Muscle of leg (tissue), 3 donors: ENCODE measurements at regions not wholly inside any gene's neighbourhood (a gene's known extent, or its start where the extent isn't known, plus 50 kb on each side); places are given as distances from the start of the nearest gene placed in this dataset.

Experiments
- DNase-seq: peaks from one replicate; pipeline ENCODE4 v3.0.0; 2013
- H3K27ac ChIP-seq: one replicate; pipeline ENCODE4 v1.5.1; 2013; ENCODE audit warnings: mild to moderate bottlenecking, low read length, control low read depth
- H3K27me3 ChIP-seq: one replicate; pipeline ENCODE4 v1.6.1; 2013; ENCODE audit warnings: low read length; ENCODE audit not compliant: control insufficient read depth, insufficient read depth
- H3K36me3 ChIP-seq: one replicate; pipeline ENCODE4 v1.6.1; 2013; ENCODE audit warnings: low read length; ENCODE audit not compliant: control insufficient read depth, insufficient read depth
- H3K4me1 ChIP-seq: one replicate; pipeline ENCODE4 v1.6.1; 2013; ENCODE audit warnings: low read length; ENCODE audit not compliant: control insufficient read depth, insufficient read depth
- H3K4me3 ChIP-seq: one replicate; pipeline ENCODE4 v1.5.1; 2013; ENCODE audit warnings: low read length, control low read depth
- H3K9me3 ChIP-seq: replicated peaks from 2 replicates; pipeline ENCODE4 v1.6.1; 2013; ENCODE audit warnings: low read depth, low read length; ENCODE audit not compliant: control insufficient read depth
- WGBS: methylation state at CpG from one replicate; pipeline ENCODE4 v1.1.5; 2013; ENCODE audit warnings: missing lambda C conversion rate; ENCODE audit not compliant: insufficient coverage; 5-methylcytosine and 5-hydroxymethylcytosine counted together

GRCh38 chr22:48306785-48307510 is 1520.7 kb downstream of the BRD1 start:
- Histone ChIP-seq H3K4me1 (no peaks in the 10 kb centered on the region), H3K36me3 (no peaks in the 10 kb centered on the region), H3K4me3 (no peak overlapping the region), H3K27ac (no peak overlapping the region), H3K27me3 (peaks cover 2% of the 10 kb centered on the region), H3K9me3 (peaks cover 2% of the 10 kb centered on the region)
- DNase-seq, result no peak
- WGBS, result 78% methylated on average over 18 of the region's 19 CpGs

DNA sequence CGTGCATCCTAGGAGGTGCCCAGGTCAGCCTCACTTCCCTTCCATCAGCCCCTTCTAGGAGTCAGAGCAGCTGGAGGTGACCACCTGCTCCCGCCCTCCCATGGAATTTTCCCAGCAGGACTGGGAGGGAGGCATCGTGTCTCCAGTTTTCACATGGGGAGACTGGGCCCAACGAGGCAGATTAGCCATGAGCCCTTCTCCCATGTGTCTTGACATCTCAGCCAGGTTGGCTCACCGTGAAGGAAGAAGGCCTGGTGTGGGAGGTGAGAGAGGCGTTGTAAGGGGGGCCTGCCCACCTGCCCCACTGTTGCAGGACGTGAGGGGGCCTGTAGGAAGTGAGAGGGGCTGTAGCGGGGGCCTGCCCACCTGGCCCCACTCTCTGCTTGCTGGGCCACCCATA is 1521.4 kb downstream of the BRD1 start:
- Histone ChIP-seq H3K27ac (no peak overlapping the region), H3K36me3 (no peaks in the 10 kb centered on the region), H3K4me3 (no peak overlapping the region), H3K4me1 (no peaks in the 10 kb centered on the region), H3K9me3 (peaks cover 2% of the 10 kb centered on the region), H3K27me3 (peaks cover 2% of the 10 kb centered on the region)
- no peak for DNase-seq
- 61% methylated on average over 4 of the region's 8 CpGs for WGBS

GRCh38 chr22:48305726-48306235 is 1521.9 kb downstream of the BRD1 start:
- Histone ChIP-seq H3K4me3 (no peak overlapping the region), H3K27ac (no peak overlapping the region), H3K9me3 (peaks cover under 1% of the 10 kb centered on the region), H3K36me3 (no peaks in the 10 kb centered on the region), H3K27me3 (peaks cover 2% of the 10 kb centered on the region), H3K4me1 (no peaks in the 10 kb centered on the region)
- DNase-seq, result no peak
- 81% methylated on average over 9 of the region's 14 CpGs for WGBS

GRCh38 chr22:48303369-48303725 is 1524.3 kb downstream of the BRD1 start:
- Histone ChIP-seq H3K4me3 (no peak overlapping the region), H3K36me3 (no peaks in the 10 kb centered on the region), H3K27me3 (no peaks in the 10 kb centered on the region), H3K4me1 (no peaks in the 10 kb centered on the region), H3K9me3 (no peaks in the 10 kb centered on the region), H3K27ac (no peak overlapping the region)
- no CpG with 5 or more reads among the region's 5 CpGs for whole genome bisulfite sequencing
- no peak for DNase-seq

DNA sequence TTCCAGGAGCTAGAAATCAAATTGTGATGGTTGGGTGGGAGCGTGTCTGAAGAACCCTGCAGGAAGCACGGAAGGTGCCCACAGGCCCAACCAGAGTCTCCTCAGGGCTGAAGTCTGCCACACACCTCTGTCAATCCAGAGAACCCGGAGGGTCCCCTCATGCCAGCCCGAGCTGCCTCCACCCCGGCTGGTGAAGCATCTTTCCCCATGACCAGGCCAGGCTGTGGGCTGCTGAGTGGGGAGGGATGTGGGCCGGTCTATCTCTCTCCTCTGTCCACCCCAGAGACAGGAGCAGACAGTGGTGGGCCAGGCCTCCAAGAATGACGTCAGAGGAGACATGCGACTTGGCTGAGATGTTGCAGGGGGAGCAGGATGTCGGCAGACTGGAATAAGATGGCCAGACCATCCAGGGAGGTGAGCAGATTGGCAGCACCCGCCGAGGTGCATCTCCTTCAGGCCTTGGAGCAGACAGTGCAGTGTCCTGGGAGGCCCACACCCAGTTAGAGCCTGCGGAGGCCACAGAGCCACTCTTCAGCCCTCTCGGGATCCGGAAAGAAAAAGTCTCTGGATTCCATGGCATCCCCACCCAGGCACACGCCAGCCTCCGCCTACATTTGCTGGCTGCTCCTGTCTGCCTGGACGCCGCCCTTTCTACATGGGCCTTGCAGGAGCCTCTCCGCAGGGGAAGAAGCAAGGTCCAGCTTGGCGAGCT is 1524.9 kb downstream of the BRD1 start:
- no peaks in the 10 kb centered on the region for H3K9me3 ChIP-seq
- no peaks in the 10 kb centered on the region for H3K36me3 ChIP-seq
- H3K4me3 ChIP-seq, result no peak overlapping the region
- no peaks in the 10 kb centered on the region for H3K4me1 ChIP-seq
- DNase-seq, result no peak
- H3K27me3 ChIP-seq, result no peaks in the 10 kb centered on the region
- WGBS, result 81% methylated on average over 14 of the region's 20 CpGs
- H3K27ac ChIP-seq, result no peak overlapping the region

DNA sequence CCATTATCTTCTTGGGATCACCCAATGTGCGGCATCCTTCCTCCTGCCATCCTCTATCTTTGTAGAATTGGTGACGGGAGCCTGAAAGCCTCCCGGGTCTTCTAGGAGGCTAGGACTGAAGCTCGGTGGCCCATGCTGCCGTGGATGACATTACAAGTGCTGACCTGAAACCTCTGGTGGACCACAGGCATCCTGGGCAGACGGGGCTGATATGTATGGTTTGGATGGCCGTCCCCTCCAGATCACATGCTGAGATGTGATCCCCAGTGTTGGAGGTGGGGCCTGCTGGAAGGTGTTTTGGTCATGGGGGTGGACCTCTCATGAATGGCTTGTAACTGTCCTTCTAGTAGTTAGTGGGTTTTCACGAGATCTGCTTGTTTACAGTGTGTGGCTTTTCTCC is 1525.8 kb downstream of the BRD1 start:
- Histone ChIP-seq H3K4me1 (no peaks in the 10 kb centered on the region), H3K36me3 (no peaks in the 10 kb centered on the region), H3K4me3 (no peak overlapping the region), H3K27ac (no peak overlapping the region), H3K9me3 (no peaks in the 10 kb centered on the region), H3K27me3 (no peaks in the 10 kb centered on the region)
- no peak for DNase-seq
- 86% methylated on average over 7 of the region's 8 CpGs for WGBS

- no peaks in the 10 kb centered on the region for H3K36me3 ChIP-seq
- 69% methylated on average over 11 of the region's 11 CpGs for WGBS
- H3K4me3 ChIP-seq, result no peak overlapping the region
- no peaks in the 10 kb centered on the region for H3K27me3 ChIP-seq
- H3K9me3 ChIP-seq, result no peaks in the 10 kb centered on the region
- no peak overlapping the region for H3K27ac ChIP-seq
- no peak for DNase-seq
- no peaks in the 10 kb centered on the region for H3K4me1 ChIP-seq
Observed at GRCh38 chr22:48301421-48301820, 1526.3 kb downstream of the BRD1 start.

GRCh38 chr22:48300877-48301276 is 1526.8 kb downstream of the BRD1 start:
- H3K27me3 ChIP-seq, result no peaks in the 10 kb centered on the region
- DNase-seq, result no peak
- WGBS, result 66% methylated on average over 4 of the region's 11 CpGs
- H3K4me1 ChIP-seq, result no peaks in the 10 kb centered on the region
- H3K9me3 ChIP-seq, result no peaks in the 10 kb centered on the region
- no peak overlapping the region for H3K4me3 ChIP-seq
- no peaks in the 10 kb centered on the region for H3K36me3 ChIP-seq
- H3K27ac ChIP-seq, result no peak overlapping the region

DNA sequence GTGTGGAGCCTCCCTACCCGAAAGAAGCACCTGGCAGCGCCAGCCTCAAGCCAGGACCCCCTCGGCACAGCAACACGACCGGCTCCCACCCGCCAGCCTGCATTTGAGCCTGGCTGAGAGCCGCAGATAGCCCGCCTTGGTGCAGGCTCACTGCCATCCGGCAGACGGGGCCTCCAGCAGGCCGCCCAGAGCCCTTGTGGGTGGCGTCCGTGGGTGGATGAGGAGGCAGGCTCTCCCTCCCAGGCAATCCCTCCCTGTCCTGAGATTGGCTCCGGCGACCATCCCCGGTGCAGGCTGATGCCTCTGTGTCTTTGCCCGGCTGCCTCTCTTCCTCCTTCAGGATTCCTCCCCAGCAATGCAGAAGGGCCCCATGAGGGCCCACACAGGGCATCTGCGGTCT is 1527.9 kb downstream of the BRD1 start:
- H3K4me3 ChIP-seq, result no peak overlapping the region
- no peaks in the 10 kb centered on the region for H3K27me3 ChIP-seq
- H3K36me3 ChIP-seq, result no peaks in the 10 kb centered on the region
- no peak overlapping the region for H3K27ac ChIP-seq
- DNase-seq, result no peak
- H3K4me1 ChIP-seq, result no peaks in the 10 kb centered on the region
- WGBS, result 86% methylated on average over 18 of the region's 18 CpGs
- no peaks in the 10 kb centered on the region for H3K9me3 ChIP-seq

DNA sequence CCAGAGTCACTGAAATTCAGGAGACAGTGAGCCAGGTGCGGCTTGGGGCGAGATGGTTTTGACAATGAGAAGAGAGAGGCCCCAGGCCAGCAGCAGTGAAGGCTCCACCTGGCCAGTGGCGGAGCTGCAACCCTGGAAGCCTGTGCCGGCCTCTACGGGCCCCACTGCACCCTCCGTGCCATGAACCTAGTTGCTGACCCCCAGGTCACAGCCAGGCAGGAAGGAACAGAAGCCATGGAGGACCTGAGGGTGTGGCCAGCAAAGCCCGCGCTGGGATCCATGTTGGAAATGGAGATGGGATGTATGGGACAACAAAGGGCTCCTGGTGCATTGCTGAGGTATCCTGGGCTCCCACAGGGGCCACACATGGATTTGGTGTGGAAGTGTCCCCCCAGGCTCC is 1528.5 kb downstream of the BRD1 start:
- Histone ChIP-seq H3K36me3 (no peaks in the 10 kb centered on the region), H3K4me3 (no peak overlapping the region), H3K4me1 (no peaks in the 10 kb centered on the region), H3K9me3 (no peaks in the 10 kb centered on the region), H3K27me3 (no peaks in the 10 kb centered on the region), H3K27ac (no peak overlapping the region)
- 85% methylated on average over 8 of the region's 8 CpGs for WGBS
- no peak for DNase-seq
